Activated CD4-positive, CD25-positive, alpha-beta regulatory T cell (primary cell): ENCODE measurements at regions not wholly inside any gene's neighbourhood (a gene's known extent, or its start where the extent isn't known, plus 50 kb on each side); places are given as distances from the start of the nearest gene placed in this dataset.
"Not testable (repeated sequence)": the region's sequence is repeated elsewhere in the genome, so short reads cannot be mapped to it uniquely, and the experiment has no call there.

Experiments used
- DNase-seq, 4 experiments: peaks; one replicate each; lab custom pipeline; 2025; lab: John Stamatoyannopoulos, UW

GRCh38 chr10:30763918-30764317 is 134.4 kb upstream of the LYZL2 start:
- DNase-seq: no peak

- no peak for DNase-seq
Observed at GRCh38 chr10:30762620-30763019, 133.1 kb upstream of the LYZL2 start.

GRCh38 chr10:30759423-30759822 is 129.9 kb upstream of the LYZL2 start:
- DNase-seq: no peak

DNA sequence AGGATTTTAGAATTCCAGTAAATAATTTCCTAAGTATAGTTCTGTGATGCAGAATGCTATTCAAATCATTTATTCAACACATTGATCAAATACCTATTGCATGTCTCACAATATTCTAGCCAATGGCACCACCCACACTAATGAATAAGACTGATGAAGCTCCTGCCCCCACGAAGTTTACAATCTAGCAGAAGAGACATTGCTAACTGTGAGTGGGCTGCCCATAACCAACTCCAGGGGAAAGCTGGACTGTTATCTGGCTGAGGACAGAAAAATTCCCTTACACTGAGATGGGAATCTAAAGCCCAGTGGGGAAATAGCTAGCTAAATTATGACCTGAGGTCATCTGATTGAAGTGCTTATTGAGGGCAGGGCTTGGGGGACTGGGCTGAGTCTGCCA is 128.8 kb upstream of the LYZL2 start:
- no peak for DNase-seq

DNA sequence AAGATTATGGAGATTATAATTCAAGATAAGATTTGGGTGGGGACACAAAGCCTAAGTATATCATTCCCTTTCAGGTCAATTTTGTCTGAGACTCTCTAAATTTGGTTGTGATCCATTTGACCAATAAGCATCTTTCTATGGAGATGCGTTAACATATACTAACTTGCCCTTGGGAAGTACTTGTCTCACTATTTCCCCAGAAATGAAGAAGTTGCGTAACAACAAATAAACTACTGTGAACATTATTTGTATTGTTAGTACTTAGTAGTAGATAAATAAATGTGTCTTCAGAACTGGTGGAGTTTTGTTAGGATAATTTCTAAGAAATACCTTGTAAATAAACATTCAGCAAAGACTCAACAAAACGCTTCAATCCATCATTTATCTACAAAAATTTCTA is 127.3 kb upstream of the LYZL2 start:
- DNase-seq: no peak

GRCh38 chr10:30756151-30756550 is 126.6 kb upstream of the LYZL2 start:
- DNase-seq: no peak

GRCh38 chr10:30755441-30755953 is 125.9 kb upstream of the LYZL2 start:
- DNase-seq: no peak

- no peak for DNase-seq
Observed at GRCh38 chr10:30752481-30752881, 122.9 kb upstream of the LYZL2 start.

DNA sequence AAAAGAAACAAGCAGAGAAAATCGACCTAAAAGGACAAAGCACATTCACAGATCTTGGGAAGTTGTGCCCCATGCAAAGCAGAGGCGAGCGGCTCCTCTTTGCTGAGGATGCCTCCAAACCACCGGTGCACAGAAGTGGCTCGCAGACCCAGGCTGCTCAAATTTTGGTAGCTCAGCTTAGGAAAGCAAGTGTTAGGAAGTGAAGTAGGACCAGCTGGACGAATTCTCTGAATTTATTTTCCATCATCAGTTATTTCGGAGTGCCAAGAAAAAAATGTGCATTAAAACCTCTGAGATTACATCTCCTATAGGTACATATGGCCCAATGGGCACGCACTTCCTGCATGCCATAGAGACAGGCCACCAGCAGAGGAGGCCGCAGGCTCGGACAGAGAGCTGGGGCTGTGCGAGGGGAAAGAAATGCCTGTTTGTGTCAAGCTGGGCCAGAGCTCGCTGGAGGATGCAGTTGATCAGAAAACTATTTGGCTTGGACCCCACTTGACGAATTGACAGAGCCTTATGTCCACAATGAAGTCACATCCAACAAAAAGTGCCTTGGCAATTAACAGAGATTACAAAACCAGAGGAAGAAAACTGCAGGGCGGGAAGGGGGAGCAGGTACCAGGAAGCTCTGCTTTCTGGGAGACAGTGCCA is 122.3 kb upstream of the LYZL2 start:
- DNase-seq: peak; percentile 17 to 57 (median 36)

- DNase-seq: no peak
Observed at GRCh38 chr10:30750971-30751677, 121.6 kb upstream of the LYZL2 start.

DNA sequence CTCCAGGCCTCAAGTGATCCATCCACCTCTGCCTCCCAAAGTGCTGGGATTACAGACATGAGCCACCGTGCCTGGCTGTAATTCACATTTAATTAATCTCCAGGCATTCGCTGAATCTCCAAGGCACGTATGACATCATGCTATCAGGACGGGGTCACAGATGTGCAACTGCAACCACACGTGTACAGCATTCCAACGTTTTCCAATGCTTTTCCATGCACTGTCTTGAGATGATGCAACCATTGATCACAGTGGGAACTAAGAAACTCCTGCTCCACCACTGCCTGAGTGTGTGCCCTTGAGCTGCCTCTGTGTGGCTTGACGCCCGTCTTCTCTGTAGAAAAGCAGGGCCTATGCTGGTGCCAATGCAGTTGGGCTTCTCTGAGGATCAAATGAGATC is 119.8 kb upstream of the LYZL2 start:
- no peak for DNase-seq

GRCh38 chr10:30748152-30748973 is 118.8 kb upstream of the LYZL2 start:
- DNase-seq: no peak

DNA sequence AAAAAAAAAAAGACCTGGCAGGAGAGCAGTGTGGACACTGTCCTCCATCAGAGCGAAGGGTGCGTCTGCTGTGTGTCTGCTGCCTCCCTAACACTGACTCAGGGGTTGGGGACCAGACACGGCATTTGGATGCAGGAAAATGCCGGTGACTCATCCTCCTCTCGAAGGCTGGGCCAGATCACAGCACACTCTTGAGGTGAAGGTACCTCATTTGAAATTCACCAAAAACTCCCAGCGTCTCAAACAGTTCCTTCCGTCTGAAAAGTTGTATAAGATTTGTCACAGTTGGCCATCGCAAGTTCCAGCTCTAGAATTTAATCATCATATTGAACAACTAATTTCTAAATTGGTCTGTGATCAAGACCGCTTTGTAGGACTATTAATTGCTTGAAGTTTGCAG is 118.1 kb upstream of the LYZL2 start:
- DNase-seq: peak in 2 of 4 experiments; percentile 4 to 11

DNA sequence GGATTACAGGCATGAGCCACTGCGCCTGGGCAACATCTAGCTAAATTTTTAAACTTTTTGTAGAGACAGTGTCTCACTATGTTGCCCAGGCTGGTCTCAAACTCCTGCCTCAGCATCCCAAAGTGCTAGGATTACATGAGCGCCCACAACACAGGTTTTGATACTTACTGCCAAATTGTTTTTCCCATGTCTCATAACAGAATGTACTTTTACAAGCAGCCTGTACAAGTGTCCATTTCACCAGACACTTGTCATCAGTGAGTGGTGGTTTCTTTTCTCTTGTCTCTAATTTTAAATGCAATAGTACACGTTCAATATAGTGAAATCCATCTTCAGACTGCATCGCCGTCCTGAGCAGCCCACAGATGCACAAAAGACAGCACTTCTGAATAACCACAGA is 116.4 kb upstream of the LYZL2 start:
- DNase-seq: no peak

DNA sequence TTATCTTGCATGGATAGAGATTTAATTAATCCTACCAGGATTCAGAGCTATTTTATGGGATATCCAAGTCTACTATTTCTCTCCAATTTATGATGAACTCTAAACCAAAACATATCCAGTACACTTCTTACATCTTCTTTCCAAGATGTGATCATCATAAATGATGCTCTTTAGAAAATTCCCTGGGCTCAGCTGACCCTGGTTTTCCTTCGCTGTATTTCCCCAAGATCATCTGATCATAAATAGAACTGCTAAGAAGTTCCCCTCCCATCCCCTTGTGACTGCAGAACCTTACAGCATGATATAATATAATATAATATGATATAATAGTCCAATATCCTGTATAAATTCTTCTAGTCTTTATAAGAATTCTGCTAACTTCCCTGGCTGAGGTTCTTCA is 114.6 kb upstream of the LYZL2 start:
- no peak for DNase-seq

DNA sequence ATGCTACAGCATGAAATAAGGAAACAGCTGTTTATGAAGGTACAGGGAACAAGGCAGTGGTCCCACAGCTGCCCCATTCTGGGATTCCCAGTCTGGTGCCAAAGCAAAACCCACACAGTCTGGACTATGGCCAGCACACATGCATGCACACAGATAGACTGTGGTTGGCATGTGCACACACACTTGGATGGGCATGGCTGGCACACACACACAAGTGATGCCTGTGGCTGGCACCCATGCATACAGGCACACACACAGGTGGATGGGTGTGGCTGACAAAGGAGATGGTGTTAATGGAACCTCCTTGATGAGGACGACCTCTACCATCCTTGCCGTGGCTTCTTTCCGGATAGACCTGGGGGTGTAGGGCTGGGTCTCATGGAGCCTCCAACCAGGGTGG is 114.0 kb upstream of the LYZL2 start:
- no peak for DNase-seq

GRCh38 chr10:30742471-30742870 is 112.9 kb upstream of the LYZL2 start:
- DNase-seq: no peak

GRCh38 chr10:30740774-30741173 is 111.2 kb upstream of the LYZL2 start:
- DNase-seq: not testable (repeated sequence)

- no peak for DNase-seq
Observed at GRCh38 chr10:30738416-30738815, 108.9 kb upstream of the LYZL2 start.

- no peak for DNase-seq
Observed at GRCh38 chr10:30737931-30738391, 108.4 kb upstream of the LYZL2 start.

DNA sequence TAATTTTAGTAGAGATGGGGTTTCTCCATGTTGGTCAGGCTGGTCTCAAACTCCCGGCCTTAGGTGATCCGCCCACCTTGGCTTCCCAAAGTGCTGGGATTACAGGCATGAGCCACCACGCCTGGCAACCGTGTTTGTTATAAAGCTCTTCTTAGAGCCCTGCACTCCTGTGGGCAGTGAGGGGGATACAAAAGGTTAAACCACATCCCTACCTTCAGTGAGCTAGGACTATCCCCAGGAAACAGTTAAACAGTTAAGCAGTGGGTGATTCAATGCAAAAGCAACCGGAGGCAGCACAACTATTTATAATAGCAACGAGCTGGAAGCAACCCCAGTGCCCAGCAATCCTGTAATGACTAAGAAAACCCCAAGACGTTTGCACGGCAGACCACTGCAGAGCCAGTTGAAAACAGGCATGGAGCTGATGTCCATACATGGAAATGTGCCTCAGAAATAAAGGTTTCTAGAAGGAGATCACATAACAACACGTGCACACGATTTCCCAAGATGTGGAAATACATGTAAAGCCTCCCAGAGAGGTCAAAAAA is 107.2 kb upstream of the LYZL2 start:
- no peak for DNase-seq

DNA sequence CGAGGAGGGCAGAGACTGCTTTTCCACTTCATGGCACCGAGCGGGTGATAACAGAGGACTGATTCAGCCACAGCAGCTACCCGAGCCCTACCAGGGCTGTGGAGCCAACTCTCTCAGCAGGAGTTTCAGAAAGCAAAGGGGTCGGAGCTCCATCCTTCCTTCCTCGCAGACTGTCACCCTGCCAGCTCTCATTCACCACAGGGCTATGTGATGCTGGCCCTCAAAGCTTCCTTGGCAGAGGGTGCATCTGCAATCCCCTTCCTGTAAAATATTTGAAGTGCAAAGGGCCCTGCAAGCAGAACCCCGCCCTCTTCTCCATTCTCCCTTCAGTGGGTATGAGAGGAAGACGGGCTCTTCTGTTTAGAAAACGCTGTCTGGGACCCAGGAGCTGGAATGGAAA is 105.3 kb upstream of the LYZL2 start:
- no peak for DNase-seq
